Globus pallidus (tissue), 1 donor: ENCODE measurements at regions not wholly inside any gene's neighbourhood (a gene's known extent, or its start where the extent isn't known, plus 50 kb on each side); places are given as distances from the start of the nearest gene placed in this dataset.
"Not testable (repeated sequence)": the region's sequence is repeated elsewhere in the genome, so short reads cannot be mapped to it uniquely, and the experiment has no call there.

Experiments used
- DNase-seq: peaks from one replicate; pipeline ENCODE4 v3.0.0-alpha.2; 2015; ENCODE audit warnings: low spot score

DNA sequence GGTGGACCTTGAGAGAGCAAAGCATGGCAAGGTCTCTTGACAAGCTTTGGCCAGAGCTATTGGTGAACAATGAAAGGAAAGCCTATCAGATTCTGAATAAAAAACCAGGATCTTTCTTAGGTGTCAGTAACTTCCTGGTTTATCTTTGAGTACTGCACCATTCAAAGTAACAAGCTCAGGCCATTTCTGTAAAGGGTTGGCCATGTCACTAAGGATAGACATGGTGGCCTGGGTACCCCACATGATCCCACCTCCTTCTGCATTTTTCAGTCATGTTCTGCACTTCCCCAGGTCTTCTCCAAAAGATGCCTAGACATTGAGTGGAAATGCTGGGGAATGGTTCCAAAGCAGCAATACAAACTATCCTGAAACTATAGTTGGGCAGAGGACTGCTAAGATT, 242.0 kb downstream of the ARHGAP12 start:
- DNase-seq = no peak

- no peak for DNase-seq
Measured at GRCh38 chr10:31683682-31684081, 244.9 kb downstream of the ARHGAP12 start.

DNA sequence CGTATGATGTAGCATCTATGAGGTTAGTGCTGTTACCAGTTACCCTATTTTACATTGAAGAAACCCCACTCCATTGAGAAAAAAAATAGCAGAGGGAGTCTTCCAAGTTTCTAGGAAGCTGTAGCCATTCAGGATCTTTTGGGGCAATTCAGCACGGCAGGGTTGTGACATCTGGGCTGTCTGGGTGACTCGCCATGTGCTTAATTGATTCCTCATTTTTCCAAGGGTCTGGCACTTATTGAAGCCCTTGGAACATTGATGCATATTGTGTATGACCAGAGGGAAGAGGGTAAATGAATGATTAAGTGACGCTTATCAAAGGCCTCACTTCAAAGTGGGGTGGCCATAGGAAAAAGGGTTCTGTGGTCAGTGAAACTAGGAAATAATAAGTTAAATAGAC, 248.7 kb downstream of the ARHGAP12 start:
- DNase-seq = no peak

- DNase-seq = no peak
Measured at GRCh38 chr10:31678575-31679516, 249.8 kb downstream of the ARHGAP12 start.

DNA sequence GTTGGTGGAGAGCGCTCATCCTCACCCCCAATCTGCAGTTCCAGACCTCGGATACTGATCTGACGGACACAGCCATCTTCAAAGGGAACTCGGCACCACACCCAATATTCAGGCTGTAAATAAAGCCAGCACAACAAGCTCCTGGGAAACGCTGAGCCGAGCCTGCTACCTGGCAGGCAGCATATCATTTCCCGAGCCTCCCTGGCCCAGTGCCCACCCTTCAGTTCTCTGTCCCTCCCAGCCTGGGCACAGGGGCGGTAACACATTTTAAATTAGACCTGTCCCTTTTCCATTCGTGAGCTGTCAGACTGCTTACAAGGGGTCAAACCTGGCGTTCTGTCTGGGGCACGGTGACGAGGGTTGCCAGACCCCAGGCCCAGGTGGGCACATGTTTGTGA, 250.5 kb downstream of the ARHGAP12 start:
- DNase-seq = no peak

GRCh38 chr10:31677195-31678138, 251.2 kb downstream of the ARHGAP12 start:
- no peak for DNase-seq

- DNase-seq = no peak
Measured at GRCh38 chr10:31675726-31676125, 252.9 kb downstream of the ARHGAP12 start.

- DNase-seq = peak; percentile 91
Measured at GRCh38 chr10:31669357-31669756, 259.3 kb downstream of the ARHGAP12 start.

DNA sequence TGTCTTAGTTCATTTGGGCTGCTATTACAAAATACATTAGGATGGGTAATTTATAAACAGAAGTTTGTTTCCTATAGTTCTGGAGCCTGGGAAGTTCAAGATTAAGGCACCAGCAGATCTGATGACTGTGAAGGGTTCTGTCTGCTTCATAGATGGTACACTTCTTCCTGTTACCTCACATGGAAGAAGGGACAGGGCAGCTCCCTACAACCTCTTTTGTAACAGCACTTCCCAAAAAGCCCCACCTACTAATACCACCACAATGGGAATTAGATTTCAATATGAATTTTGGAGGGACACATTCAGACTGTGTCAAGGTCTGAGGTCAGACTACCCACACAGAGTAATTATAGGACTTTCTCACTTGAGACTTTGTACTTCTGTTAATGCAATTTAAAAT, 260.3 kb downstream of the ARHGAP12 start:
- DNase-seq = no peak

GRCh38 chr10:31665764-31666279, 262.8 kb downstream of the ARHGAP12 start:
- DNase-seq = not testable (repeated sequence)

DNA sequence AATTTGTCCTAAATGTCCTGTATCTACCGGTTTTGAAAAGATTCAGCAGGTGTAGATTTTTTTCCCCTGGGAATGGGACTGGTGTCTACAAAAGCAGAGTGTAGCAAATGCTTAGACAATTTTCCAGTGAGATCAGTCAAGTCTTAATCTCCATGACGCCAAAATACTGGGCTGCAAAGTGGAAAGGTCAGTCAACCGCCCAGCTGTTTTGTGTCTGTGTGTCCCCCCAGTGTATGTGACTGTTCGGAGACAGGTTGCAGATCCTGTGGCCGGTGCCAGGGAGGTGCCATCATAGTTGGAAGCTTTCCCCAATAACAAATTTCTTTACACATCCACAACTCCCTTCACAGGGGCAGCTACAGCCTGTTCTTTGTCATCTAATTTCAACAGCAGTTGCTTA, 263.8 kb downstream of the ARHGAP12 start:
- no peak for DNase-seq

GRCh38 chr10:31664071-31664470, 264.6 kb downstream of the ARHGAP12 start:
- DNase-seq = not testable (repeated sequence)

DNA sequence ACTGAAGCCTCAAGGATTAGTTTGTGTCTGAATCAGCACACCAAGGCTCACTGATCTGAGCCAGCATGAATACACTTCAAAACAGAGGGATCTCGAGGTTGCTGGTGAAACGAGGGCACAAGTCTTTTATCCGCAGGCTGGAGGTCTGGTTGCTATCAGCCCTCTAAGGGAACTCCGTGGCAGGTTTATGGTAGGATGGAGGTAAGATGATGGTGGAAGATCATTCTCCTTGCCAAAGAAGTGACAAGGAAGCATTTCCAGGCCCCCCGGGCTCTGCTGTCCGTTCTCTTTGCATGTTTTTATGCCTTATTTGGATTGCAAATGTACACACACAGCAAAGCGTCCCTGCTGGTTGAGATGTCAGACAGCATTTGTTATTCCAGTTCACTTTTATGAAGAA, 268.3 kb downstream of the ARHGAP12 start:
- no peak for DNase-seq

- DNase-seq = no peak
Measured at GRCh38 chr10:31659665-31660064, 269.0 kb downstream of the ARHGAP12 start.

DNA sequence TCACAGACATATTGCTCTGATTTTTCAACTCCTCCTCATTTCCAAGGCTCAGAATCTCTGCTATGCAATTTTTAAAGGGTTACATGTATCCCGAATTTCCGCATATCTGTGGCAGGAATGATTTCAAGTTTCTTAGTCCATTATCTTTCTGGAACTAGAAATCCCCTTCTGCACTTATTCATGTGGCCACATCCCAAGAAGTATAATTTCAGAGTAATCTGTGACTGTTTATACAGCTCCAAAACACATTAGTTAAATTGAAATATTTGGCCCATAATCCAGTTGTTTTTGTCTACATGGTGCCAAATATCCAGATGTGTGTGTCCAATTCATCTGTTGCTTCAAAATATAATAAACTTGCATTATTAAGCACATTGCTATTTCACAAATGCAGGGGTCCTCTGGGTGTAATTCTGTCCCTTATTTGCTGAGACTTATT, 271.2 kb downstream of the ARHGAP12 start:
- no peak for DNase-seq

DNA sequence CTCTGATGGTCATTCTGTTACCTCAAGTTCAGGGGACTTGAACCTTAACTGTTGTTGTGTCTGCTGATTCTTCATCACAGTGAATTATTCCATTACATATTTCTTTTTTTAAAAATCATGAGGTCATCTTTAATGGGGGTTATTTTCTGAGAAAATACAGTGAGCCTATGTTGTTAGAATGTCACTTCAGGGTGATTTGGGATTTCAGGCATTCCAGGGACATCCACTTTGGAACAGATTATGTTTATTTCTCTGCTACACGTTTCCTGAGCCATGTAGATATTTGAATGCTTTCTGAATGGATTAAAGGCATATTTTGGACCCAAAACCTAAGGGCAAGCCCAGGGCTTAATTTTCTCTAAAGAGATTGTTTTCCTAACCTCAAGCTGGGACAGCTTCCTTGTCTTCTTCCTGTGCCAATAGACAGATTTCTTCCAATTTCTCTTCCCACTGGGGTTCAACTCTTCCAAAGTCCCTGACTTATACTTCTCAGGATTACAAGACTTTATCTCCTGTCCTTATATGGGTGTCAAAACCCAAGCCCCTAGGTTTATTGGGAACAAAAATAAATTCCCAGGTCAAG, 271.7 kb downstream of the ARHGAP12 start:
- no peak for DNase-seq

- no peak for DNase-seq
Measured at GRCh38 chr10:31652038-31652437, 276.6 kb downstream of the ARHGAP12 start.

DNA sequence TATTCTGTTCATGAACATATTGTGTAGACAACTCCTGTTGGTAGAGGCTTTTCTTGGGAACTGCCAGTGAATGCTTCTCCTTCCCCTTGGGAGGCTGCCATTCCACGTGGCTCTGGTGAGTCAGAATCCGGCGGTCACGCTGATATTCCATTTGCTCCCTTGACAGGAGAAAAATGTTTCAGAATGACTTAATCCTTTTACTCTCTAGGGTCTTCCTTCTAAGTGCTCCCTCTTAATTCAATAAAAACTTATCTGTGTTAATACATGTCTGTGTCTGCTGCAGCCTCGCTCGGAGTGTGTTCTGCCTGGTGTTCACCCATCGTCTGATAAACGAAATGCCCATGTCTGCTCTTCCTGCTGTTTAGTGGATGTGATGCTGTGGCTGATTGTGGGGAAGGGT, 278.6 kb downstream of the ARHGAP12 start:
- peak; percentile 40 for DNase-seq

- DNase-seq = no peak
Measured at GRCh38 chr10:31648966-31649365, 279.7 kb downstream of the ARHGAP12 start.

DNA sequence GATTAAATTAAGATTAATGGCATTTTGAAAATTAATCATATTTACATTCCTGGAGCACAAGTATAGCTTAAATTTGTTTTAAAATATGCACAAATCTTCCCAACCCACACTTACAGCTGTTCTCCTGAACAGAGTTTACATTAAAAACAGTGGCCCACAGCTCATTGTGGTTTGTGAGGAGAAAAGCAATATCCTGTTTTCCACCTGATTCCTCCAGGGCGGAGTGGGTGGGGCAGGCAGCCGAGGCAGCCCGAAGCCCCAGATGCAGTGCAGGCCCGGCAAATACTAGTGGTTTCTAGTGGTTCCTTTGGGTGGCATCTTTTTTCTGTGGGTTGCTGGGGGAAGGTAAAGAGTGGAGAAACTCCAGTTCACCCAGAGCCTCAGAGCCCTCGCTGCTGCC, 280.8 kb downstream of the ARHGAP12 start:
- no peak for DNase-seq

DNA sequence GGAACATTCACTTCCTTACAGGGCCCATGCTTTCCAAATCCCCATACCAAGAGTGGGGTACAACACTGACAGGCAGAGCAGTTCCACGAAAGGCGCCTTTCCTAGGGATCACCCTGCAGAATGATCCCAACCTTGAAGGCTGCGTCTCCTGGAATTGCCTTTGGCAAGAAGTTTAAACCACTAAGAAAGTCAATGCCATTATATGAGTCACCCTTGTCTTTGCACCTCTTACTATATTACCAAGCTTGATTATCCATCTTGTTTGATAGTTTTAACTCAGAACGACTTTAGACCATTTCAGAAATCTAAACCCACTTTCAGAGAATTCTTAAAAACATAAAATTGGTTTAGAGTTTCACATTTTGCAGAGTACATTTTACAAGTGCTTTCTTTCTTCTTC, 282.1 kb downstream of the ARHGAP12 start:
- no peak for DNase-seq

- no peak for DNase-seq
Measured at GRCh38 chr10:31645786-31646185, 282.8 kb downstream of the ARHGAP12 start.
